Kidney (tissue), 13 donors: ENCODE measurements at regions not wholly inside any gene's neighbourhood (a gene's known extent, or its start where the extent isn't known, plus 50 kb on each side); places are given as distances from the start of the nearest gene placed in this dataset.

Experiments used
- DNase-seq, 5 donors: peaks; one replicate each; pipeline ENCODE4 v3.0.0-alpha.2; 2013 to 2020
- FAIRE-seq: peaks from 2 replicates; lab custom pipeline; 2012; peaks lifted over from hg19 to GRCh38; lab: Jason Lieb, UNC
- H3K27ac ChIP-seq, 2 donors: one replicate each; pipeline ENCODE4 v1.7.0; 2013; ENCODE audit warnings: low read depth in 2 of 2, low read length in 2 of 2, inconsistent platforms in 1 of 2
- H3K27me3 ChIP-seq: one replicate; pipeline ENCODE4 v1.7.1; 2013; ENCODE audit warnings: low read length, inconsistent platforms; ENCODE audit not compliant: control insufficient read depth, insufficient read depth
- H3K36me3 ChIP-seq, 3 donors: one replicate each; pipeline versions ENCODE4 v1.7.0 to v1.7.1; 2013; ENCODE audit warnings: low read length in 3 of 3, control low read depth in 1 of 3, inconsistent platforms in 1 of 3; ENCODE audit not compliant: insufficient read depth in 3 of 3, control insufficient read depth in 2 of 3
- H3K4me1 ChIP-seq, 3 donors: one replicate each; pipeline versions ENCODE4 v1.7.0 to v1.7.1; 2013; ENCODE audit warnings: low read length in 3 of 3, inconsistent platforms in 1 of 3, low read depth in 1 of 3; ENCODE audit not compliant: control insufficient read depth in 2 of 3, insufficient read depth in 2 of 3
- H3K4me3 ChIP-seq, 3 donors: one replicate each; pipeline versions ENCODE4 v1.7.0 to v1.8.1; 2013; ENCODE audit warnings: low read length in 3 of 3, control low read depth in 1 of 3, inconsistent platforms in 1 of 3
- H3K9ac ChIP-seq, 3 donors: one replicate each; pipeline versions ENCODE4 v1.7.0 to v1.7.1; 2013; ENCODE audit warnings: low read length in 3 of 3, control low read depth in 1 of 3, inconsistent platforms in 1 of 3
- H3K9me3 ChIP-seq, 3 donors: one replicate each; pipeline versions ENCODE4 v1.7.0 to v1.7.1; 2013; ENCODE audit warnings: low read length in 3 of 3, control low read depth in 1 of 3, inconsistent platforms in 1 of 3; ENCODE audit not compliant: control insufficient read depth in 2 of 3, insufficient read depth in 1 of 3
- intact Hi-C: fragments of 100-400 bp; cut with DNase I; formaldehyde crosslinking; loops from one replicate; pipeline ENCODE4 v1.11.1; 2022
- TF ChIP-seq, protein P1 (sequence below): IDR thresholded peaks from 3 replicates; pipeline ENCODE4 v1.5.1; 2012; ENCODE audit warnings: mild to moderate bottlenecking, moderate library complexity, borderline replicate concordance; ENCODE audit not compliant: insufficient read depth; ENCODE audit errors: extremely low read depth
- donor health status: control.
- donor health status: control.
- donor health status: control.
- donor health status: control.
- donor health status: control.
- donor health status: DM: yes; HTN: yes; CAD: no.
- donor health status: Normal renal cell carcinoma (clear cell type).

DNA sequence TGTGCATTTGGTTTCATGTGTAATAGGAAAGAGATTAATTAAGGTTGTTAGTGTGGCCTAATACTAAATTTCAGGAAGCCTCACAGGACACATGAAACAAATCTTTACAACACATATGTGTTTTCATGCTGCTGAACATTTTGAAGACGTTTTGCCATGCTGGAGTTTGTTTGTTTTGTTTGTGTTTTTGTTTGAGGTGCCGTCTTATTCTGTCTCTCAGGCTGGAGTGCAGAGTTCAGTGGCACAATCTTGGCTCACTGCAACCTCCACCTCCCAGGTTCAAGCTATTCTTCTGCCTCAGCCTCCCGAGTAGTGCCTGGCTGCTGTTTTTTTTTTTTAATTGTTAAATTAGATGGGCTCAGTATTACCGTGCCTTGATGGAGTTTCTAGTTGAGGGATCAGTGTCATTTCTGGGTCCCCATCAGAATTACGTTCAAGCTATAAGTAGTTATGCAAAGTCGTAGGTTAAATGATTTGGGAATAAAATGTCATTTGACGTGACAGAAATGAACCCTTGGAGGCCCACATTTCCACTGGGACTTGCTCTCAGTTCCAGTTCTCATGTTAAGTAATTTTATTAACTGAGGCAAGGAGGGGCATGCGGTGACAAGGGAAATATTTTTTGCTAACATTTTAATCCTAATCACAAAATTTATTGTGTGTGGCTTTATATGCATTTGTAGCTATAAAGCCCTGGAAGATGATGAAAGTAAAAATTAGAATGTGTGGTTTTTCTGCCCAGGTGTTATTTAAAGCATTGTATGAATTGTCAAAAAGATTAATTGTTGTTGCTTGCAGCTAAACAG lies 196.9 kb downstream of the TM9SF2 start:
- Histone ChIP-seq H3K27ac (no peak overlapping the region), H3K4me3 (no peak overlapping the region), H3K4me1 (no peaks in the 10 kb centered on the region), H3K9me3 (no peaks in the 10 kb centered on the region), H3K9ac (no peak overlapping the region), H3K36me3 (no peaks in the 10 kb centered on the region), H3K27me3 (no peaks in the 10 kb centered on the region)
- TF ChIP-seq, protein P1, sequence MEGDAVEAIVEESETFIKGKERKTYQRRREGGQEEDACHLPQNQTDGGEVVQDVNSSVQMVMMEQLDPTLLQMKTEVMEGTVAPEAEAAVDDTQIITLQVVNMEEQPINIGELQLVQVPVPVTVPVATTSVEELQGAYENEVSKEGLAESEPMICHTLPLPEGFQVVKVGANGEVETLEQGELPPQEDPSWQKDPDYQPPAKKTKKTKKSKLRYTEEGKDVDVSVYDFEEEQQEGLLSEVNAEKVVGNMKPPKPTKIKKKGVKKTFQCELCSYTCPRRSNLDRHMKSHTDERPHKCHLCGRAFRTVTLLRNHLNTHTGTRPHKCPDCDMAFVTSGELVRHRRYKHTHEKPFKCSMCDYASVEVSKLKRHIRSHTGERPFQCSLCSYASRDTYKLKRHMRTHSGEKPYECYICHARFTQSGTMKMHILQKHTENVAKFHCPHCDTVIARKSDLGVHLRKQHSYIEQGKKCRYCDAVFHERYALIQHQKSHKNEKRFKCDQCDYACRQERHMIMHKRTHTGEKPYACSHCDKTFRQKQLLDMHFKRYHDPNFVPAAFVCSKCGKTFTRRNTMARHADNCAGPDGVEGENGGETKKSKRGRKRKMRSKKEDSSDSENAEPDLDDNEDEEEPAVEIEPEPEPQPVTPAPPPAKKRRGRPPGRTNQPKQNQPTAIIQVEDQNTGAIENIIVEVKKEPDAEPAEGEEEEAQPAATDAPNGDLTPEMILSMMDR, result no peak
- intact Hi-C loops, result no loop called here
- FAIRE-seq (no peak), DNase-seq (no peak)

DNA sequence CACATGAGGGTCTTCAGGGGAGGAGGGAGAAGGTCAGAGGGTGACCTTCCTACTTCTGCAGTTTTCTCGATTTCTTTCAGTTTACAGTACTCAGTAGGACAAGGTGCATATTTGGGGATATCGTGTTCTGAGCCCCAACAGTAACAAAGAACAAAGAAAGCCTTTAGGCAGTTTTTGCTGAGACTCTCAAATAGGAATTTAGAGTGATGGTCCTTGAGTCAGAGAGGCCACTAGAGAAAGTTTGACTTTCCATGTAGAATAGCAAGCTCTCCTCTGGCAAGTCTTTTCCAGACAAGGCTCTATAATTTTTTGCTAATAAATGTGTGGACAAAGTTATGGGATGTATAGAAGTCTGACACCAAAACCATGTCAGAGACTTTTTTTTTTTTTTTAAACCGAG lies 194.6 kb downstream of the TM9SF2 start:
- FAIRE-seq (no peak), DNase-seq (no peak)
- TF ChIP-seq, protein P1, result no peak

GRCh38 chr13:99693852-99694611 lies 192.8 kb downstream of the TM9SF2 start:
- Histone ChIP-seq H3K27me3 (peaks cover 2% of the 10 kb centered on the region), H3K36me3 (no peaks in the 10 kb centered on the region), H3K4me1 (no peaks in the 10 kb centered on the region), H3K4me3 (no peak overlapping the region), H3K9ac (no peak overlapping the region), H3K27ac (no peak overlapping the region), H3K9me3 (no peaks in the 10 kb centered on the region)
- DNase-seq (no peak), FAIRE-seq (no peak)
- TF ChIP-seq, protein P1, result no peak
- intact Hi-C loops, result no loop called here

More for the DNA sequence above, 194.6 kb downstream of the TM9SF2 start:
- intact Hi-C loops, result no loop called here
- Histone ChIP-seq H3K27ac (no peak overlapping the region), H3K4me3 (no peak overlapping the region), H3K4me1 (no peaks in the 10 kb centered on the region), H3K9me3 (no peaks in the 10 kb centered on the region), H3K27me3 (no peaks in the 10 kb centered on the region), H3K36me3 (no peaks in the 10 kb centered on the region), H3K9ac (no peak overlapping the region)
